Cerebellar cortex (tissue), 1 donor: ENCODE measurements at regions not wholly inside any gene's neighbourhood (a gene's known extent, or its start where the extent isn't known, plus 50 kb on each side); places are given as distances from the start of the nearest gene placed in this dataset.

Source experiments
- DNase-seq: peaks from one replicate; pipeline ENCODE4 v3.0.0-alpha.2; 2015; ENCODE audit warnings: low spot score

GRCh38 chr4:145234091-145234706, 53.8 kb upstream of the OTUD4 start:
- DNase-seq = peak; percentile 36

- DNase-seq = no peak
Observed at GRCh38 chr4:145231906-145232700, 51.7 kb upstream of the OTUD4 start.

- no peak for DNase-seq
Observed at GRCh38 chr4:145230726-145231125, 50.3 kb upstream of the OTUD4 start.
